ENCODE measurements at regions not wholly inside any gene's neighbourhood (a gene's known extent, or its start where the extent isn't known, plus 50 kb on each side); places are given as distances from the start of the nearest gene placed in this dataset.
A peak's percentile ranks its signal among the peaks of the same experiment; 100 is the strongest.

DNA sequence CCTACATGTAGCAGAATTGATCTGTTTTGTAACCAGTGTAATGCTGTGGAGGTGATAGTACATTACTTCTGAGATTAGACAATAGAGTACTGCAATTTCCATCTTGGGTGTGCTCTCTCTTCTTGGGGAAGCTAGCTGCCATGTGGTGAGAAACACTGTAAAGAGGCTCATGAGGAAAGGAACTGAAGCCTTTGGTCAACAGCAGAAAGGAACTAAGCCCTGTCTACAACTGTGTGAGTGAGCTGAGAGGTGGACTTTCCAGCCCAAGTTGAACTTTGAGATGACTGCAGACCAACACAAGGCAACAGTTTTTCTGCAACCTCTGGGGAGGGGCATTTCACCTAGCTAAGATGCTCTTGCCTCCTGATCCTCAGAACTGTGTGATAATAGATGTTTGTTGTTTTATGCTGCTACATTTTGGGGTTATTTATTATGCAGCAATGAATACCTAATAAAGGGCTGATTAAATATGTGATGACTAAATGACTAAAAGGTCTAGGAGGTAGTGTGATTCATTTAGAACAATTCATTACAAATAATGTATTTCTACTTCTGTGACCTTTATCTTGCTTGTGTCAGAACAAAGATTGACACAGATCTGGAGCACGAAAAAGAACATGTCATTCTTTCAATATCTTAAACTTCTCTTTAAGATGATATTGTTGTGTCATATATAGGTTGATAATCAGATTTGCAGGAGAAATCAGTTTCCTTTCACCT lies 121.6 kb upstream of the THRB start:
- dilution Hi-C loops (cut with MboI; ENCODE audit: extremely low pct_ligation_motif_present, low sequenced_read_pairs), result no loop called here
- FAIRE-seq, result peak; percentile 26
- no peak overlapping the region for H2AFZ ChIP-seq (ENCODE audit: low read depth, low read length)

More for the DNA sequence above, 121.6 kb upstream of the THRB start:
- DNase-seq (ENCODE audit: low read depth, low spot score), result no peak
- Histone ChIP-seq H3K9me1 (replicated peaks; ENCODE audit: control insufficient read depth, extremely low read depth, insufficient read depth, low read length) (no peaks in the 10 kb centered on the region), H3K4me3 (replicated peaks in 1 of 3; ENCODE audit: insufficient read depth in 1 of 3, low read depth in 1 of 3, low read length in 3 of 3) (no peak overlapping the region), H4K20me1 (replicated peaks; ENCODE audit: control insufficient read depth, extremely low read depth, insufficient read depth, low read length) (no peaks in the 10 kb centered on the region), H3K9me3 (replicated peaks; ENCODE audit: control insufficient read depth, insufficient read depth, low read length) (no peaks in the 10 kb centered on the region), H3K9ac (replicated peaks; ENCODE audit: extremely low read depth, insufficient read depth, low read length) (no peak overlapping the region), H3K36me3 (ENCODE audit: control insufficient read depth in 2 of 2, extremely low read depth in 1 of 2, insufficient read depth in 2 of 2, low read length in 2 of 2) (no peaks in the 10 kb centered on the region), H3K79me2 (ENCODE audit: control insufficient read depth, insufficient read depth, low read length) (no peaks in the 10 kb centered on the region), H3K4me2 (ENCODE audit: insufficient read depth, low read length) (no peak overlapping the region), H3K4me1 (ENCODE audit: control insufficient read depth, extremely low read depth, insufficient read depth, low read length) (no peaks in the 10 kb centered on the region), H3K27ac (ENCODE audit: insufficient read depth, low read depth, low read length) (no peak overlapping the region), H3K27me3 (ENCODE audit: control insufficient read depth in 2 of 2, insufficient read depth in 2 of 2, low read length in 2 of 2) (no peaks in the 10 kb centered on the region)
- TF ChIP-seq POLR2AphosphoS5 (IDR thresholded peaks at IDR 0.05; ENCODE audit: insufficient read depth, low read depth, low read length), result no peak
- no peak for TF ChIP-seq MYC (IDR thresholded peaks at IDR 0.05; ENCODE audit: low read depth, low read length)
- TF ChIP-seq EZH2 (IDR thresholded peaks at IDR 0.05; ENCODE audit: borderline replicate concordance, low read depth, low read length, severe bottlenecking), result no peak
- no peak for TF ChIP-seq POLR2A (IDR thresholded peaks at IDR 0.05; ENCODE audit: low read depth, low read length)
- no peak for TF ChIP-seq CTCF (IDR thresholded peaks at IDR 0.05; ENCODE audit: extremely low read depth in 1 of 2, insufficient read depth in 1 of 2, low read depth in 1 of 2, low read length in 2 of 2)
- TF ChIP-seq JUN (IDR thresholded peaks at IDR 0.05; ENCODE audit: borderline replicate concordance, insufficient read depth, insufficient read length, low read depth), result no peak
- no peak for TF ChIP-seq FOS (IDR thresholded peaks at IDR 0.05; ENCODE audit: borderline replicate concordance, insufficient read depth, low read length)
- no peak for TF ChIP-seq MAX (IDR thresholded peaks at IDR 0.05; ENCODE audit: insufficient read depth, insufficient read length)
- CTCF ChIA-PET, result interaction anchor here (1.6 to 1.8 kb wide), 2 partner anchors 28 to 29 kb away, joined by 3 read pairs; no protein-coding TSS in a partner anchor
- intact Hi-C loops (cut with micrococcal nuclease), result no loop called here
- POLR2A ChIA-PET, result no interaction called here
- no TSS peak for BruUV-seq (replicated peaks)

Data from endothelial cell of umbilical vein (primary cell).